Nephron progenitor cell (in vitro differentiated cells): ENCODE measurements at regions not wholly inside any gene's neighbourhood (a gene's known extent, or its start where the extent isn't known, plus 50 kb on each side); places are given as distances from the start of the nearest gene placed in this dataset.

Source experiments
- DNase-seq: peaks from one replicate; pipeline ENCODE4 v3.0.0; 2021
- H3K27ac Mint-ChIP-seq: 2 replicates; pipeline ENCODE4 v1.8.0; 2021; ENCODE audit warnings: mild to moderate bottlenecking, moderate library complexity, mixed read lengths
- H3K27me3 Mint-ChIP-seq: 2 replicates; pipeline ENCODE4 v1.8.0; 2021; ENCODE audit warnings: mild to moderate bottlenecking, low read depth, mixed read lengths; ENCODE audit not compliant: poor library complexity
- H3K36me3 Mint-ChIP-seq: 2 replicates; pipeline ENCODE4 v1.8.0; 2021; ENCODE audit warnings: low read depth, mixed read lengths
- H3K4me1 Mint-ChIP-seq: 2 replicates; pipeline ENCODE4 v1.8.0; 2021; ENCODE audit warnings: mixed read lengths
- H3K4me3 Mint-ChIP-seq: 2 replicates; pipeline ENCODE4 v1.8.0; 2021; ENCODE audit warnings: mild to moderate bottlenecking, moderate library complexity, mixed read lengths
- H3K9me3 Mint-ChIP-seq: 2 replicates; pipeline ENCODE4 v1.8.0; 2021; ENCODE audit warnings: mild to moderate bottlenecking, moderate library complexity, mixed read lengths
- CTCF ChIP-seq: fragments of 200-600 bp; sonication (generic); IDR thresholded peaks from 2 replicates; pipeline ENCODE4 v1.5.0; 2021; ENCODE audit warnings: antibody characterized with exemption

GRCh38 chr2:118502106-118502505 lies 345.3 kb downstream of the EN1 start:
- Mint-ChIP-seq H3K27me3 (peaks cover 38% of the 10 kb centered on the region), H3K4me1 (no peaks in the 10 kb centered on the region), H3K9me3 (no peaks in the 10 kb centered on the region), H3K27ac (no peak overlapping the region), H3K4me3 (no peak overlapping the region), H3K36me3 (no peaks in the 10 kb centered on the region)
- TF ChIP-seq CTCF, result no peak
- DNase-seq, result no peak

GRCh38 chr2:118498943-118499342 lies 348.5 kb downstream of the EN1 start:
- H3K27ac Mint-ChIP-seq, result no peak overlapping the region
- no peaks in the 10 kb centered on the region for H3K9me3 Mint-ChIP-seq
- H3K36me3 Mint-ChIP-seq, result no peaks in the 10 kb centered on the region
- H3K27me3 Mint-ChIP-seq, result peaks cover 33% of the 10 kb centered on the region
- no peak overlapping the region for H3K4me3 Mint-ChIP-seq
- DNase-seq, result no peak
- H3K4me1 Mint-ChIP-seq, result no peaks in the 10 kb centered on the region
- no peak for TF ChIP-seq CTCF

- H3K36me3 Mint-ChIP-seq, result no peaks in the 10 kb centered on the region
- TF ChIP-seq CTCF, result no peak
- no peak overlapping the region for H3K4me3 Mint-ChIP-seq
- H3K4me1 Mint-ChIP-seq, result no peaks in the 10 kb centered on the region
- DNase-seq, result no peak
- peaks cover 3% of the 10 kb centered on the region for H3K9me3 Mint-ChIP-seq
- no peak overlapping the region for H3K27ac Mint-ChIP-seq
- H3K27me3 Mint-ChIP-seq, result peaks cover 19% of the 10 kb centered on the region
Observed at GRCh38 chr2:118496870-118497611, 350.4 kb downstream of the EN1 start.

DNA sequence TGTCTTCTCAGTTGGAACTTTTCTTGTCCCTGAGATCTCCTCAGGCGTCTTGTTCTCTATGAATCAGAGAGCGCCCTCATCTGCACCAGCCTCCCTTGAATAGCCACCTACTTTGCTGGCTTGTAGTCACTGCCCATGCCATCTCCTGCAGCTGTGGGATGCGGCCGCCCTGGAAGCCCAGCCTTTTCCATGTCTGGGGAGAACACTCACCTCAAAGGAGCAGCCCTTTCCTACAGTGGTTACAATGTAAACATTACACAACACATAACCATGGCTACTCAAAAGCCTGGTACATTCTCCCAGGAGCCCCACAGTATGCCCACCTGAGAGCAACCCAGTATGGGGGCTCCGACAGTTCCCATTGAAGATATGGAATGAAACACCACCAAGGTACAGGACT lies 351.0 kb downstream of the EN1 start:
- no peak for TF ChIP-seq CTCF
- no peak overlapping the region for H3K4me3 Mint-ChIP-seq
- no peak for DNase-seq
- no peaks in the 10 kb centered on the region for H3K36me3 Mint-ChIP-seq
- no peak overlapping the region for H3K27ac Mint-ChIP-seq
- H3K27me3 Mint-ChIP-seq, result peaks cover 16% of the 10 kb centered on the region
- peaks cover 6% of the 10 kb centered on the region for H3K9me3 Mint-ChIP-seq
- H3K4me1 Mint-ChIP-seq, result no peaks in the 10 kb centered on the region

DNA sequence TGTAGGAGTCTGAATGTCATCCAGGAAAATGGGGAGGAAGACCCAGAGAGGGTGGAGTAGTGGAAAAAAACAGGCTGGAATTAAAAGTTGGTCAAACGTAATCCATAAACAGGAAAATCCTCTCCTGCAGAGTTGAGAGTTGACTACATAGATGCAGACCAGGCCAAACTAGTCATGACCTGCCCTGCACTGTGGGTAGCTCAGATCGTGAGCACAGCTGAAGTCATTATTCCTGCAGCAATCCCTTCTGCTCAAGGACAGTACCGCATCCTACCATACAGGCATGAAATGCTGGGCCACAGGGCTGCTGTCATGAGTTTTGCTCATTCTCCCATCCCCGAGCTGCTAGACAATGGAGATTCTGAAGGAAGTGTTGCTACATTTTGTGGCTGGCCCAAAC lies 352.2 kb downstream of the EN1 start:
- TF ChIP-seq CTCF, result no peak
- Mint-ChIP-seq H3K27me3 (peaks cover 23% of the 10 kb centered on the region), H3K4me1 (no peaks in the 10 kb centered on the region)

GRCh38 chr2:118493213-118493612 lies 354.2 kb downstream of the EN1 start:
- H3K4me1 Mint-ChIP-seq, result no peaks in the 10 kb centered on the region
- DNase-seq, result no peak
- H3K9me3 Mint-ChIP-seq, result peaks cover 6% of the 10 kb centered on the region
- TF ChIP-seq CTCF, result no peak
- H3K36me3 Mint-ChIP-seq, result no peaks in the 10 kb centered on the region
- no peak overlapping the region for H3K27ac Mint-ChIP-seq
- no peak overlapping the region for H3K4me3 Mint-ChIP-seq
- H3K27me3 Mint-ChIP-seq, result peaks cover 31% of the 10 kb centered on the region

More for the DNA sequence above, 352.2 kb downstream of the EN1 start:
- Mint-ChIP-seq H3K27ac (no peak overlapping the region), H3K9me3 (peaks cover 6% of the 10 kb centered on the region), H3K36me3 (no peaks in the 10 kb centered on the region), H3K4me3 (no peak overlapping the region)
- no peak for DNase-seq
